ENCODE measurements at regions not wholly inside any gene's neighbourhood (a gene's known extent, or its start where the extent isn't known, plus 50 kb on each side); places are given as distances from the start of the nearest gene placed in this dataset.
"Not testable (repeated sequence)": the region's sequence is repeated elsewhere in the genome, so short reads cannot be mapped to it uniquely, and the experiment has no call there.

DNA sequence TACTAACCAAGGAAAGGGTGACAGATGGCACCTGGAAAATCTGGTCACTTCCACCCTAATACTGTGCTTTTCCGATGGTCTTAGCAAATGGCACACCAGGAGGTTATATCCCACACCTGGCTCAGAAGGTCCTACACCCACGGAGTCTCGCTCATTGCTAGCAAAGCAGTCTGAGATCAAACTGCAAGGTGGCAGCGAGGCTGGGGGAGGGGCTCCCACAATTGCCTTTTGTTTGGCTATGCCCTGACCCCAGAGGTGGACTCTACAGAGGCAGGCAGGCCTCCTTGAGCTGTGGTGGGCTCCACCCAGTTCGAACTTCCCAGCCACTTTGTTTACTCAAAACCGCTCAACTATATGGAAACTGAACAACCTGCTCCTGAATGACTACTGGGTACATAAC, 50.3 kb upstream of the UGT2B15 start:
- not testable (repeated sequence) for DNase-seq (ENCODE audit: low spot score)

DNA sequence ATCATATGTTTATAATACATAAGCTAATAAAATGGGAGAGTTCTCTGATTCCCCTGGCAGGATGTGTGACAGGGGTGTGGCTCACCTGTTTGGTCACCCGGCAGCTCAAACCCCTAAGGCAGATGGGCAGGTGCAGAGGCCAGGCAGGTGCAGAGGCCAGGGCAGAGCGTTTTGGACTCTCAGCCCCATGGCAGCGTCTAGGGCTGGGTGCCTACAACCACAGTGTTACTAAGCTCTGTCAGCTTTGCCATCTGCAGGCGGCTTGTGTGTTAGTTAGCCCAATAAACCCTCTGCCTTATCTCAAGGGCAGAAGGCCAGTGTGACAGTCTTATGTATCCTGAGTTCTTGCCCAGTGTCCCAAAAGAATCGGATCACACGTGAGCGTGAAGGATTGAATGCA, 54.0 kb upstream of the UGT2B15 start:
- no peak for DNase-seq (ENCODE audit: low spot score)

DNA sequence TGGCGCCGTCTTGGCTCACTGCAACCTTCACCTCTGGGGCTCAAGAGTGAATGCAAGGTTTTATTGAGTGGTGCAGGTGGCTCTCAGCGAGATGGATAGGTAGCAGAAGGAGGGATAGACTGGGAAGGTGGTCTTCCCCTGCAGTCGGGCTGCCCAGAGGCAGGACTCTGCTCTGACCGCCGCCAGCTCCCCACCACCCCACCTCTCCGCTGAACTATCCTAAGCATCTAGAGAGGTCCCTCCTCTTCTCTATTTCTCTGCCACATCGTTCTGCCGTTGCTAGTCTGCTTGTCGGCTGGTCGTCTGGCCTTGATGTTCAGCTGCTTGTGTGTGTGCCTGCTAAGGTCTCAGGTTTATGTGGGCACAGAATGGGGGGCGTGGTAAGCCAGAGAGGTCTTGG, 54.5 kb upstream of the UGT2B15 start:
- no peak for DNase-seq (ENCODE audit: low spot score)

DNA sequence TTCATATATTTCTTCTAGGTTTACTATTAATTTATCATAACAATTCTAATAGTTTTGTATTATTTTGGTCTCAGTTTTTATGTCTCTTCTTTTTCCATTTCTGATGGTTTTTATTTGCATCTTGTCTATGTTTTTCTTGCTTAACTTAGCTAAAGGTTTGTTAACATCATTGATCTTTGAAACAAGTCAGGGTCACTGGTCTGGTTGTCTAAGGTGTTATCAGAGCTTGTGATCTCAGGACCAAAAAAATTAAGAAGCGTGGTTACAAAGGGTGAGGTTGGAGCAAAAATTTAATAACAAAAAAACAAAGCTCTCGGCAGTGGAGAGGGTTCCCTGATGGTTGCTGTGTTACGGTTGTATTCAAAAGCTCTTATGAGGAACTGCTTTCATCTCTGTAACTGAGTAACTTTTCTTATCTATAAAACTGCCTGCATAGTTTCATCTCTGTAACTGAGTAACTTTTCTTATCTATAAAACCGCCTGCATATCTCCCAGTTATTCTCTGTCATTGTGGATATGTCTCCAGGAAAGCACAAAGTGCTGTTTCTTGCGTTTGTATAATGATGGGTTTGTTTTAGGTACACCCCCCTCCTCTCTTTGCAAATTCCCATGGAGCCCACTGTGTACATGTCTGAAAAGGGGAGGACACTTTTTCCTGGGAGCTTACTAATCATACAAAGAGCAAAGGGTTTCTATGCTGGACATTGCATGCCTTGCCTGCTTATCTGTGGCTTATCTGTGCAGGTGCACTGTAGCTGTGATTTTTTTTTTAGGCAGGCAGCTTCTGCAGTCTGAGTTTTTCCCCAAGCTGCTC, 62.4 kb upstream of the UGT2B15 start:
- no peak for DNase-seq (ENCODE audit: low spot score)

DNA sequence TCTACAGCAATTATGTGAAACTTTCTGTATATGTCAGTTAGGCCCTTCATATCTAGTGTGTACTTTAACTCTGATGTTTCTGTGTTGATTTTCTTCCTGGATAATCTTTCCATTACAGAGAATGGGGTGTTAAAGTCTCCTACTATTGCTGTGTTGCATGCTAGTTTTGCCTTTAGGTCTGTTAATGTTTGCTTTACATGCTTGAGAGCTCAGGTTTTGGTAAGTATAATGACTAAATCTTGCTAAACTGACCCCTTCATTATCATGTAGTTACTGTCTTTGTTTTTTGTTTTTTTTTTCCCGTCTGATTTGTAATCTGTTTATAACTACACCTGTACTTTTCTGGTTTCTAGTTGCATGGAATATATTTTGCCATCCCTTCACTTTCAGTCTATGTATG, 63.6 kb upstream of the UGT2B15 start:
- DNase-seq (ENCODE audit: low spot score), result no peak

DNA sequence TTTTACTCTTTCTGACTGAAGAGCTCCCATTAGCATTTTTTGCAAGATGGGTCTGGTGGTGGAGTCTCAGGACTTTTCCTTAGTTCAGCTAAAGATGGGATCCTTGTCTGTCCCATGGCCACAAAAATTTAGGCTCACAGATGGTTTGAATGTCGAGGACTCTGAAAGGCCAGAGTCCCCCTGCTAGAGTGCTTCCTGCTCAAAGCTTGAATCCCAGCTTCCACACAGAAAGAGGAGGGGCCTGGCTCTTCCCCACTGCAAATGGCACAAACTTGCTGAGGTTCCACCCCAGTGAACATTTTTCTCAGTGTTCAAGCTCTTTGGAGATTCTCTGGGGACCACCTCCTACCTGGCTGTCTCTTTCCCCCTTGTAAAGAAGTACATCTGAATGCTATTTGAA, 64.7 kb upstream of the UGT2B15 start:
- no peak for DNase-seq (ENCODE audit: low spot score)

DNA sequence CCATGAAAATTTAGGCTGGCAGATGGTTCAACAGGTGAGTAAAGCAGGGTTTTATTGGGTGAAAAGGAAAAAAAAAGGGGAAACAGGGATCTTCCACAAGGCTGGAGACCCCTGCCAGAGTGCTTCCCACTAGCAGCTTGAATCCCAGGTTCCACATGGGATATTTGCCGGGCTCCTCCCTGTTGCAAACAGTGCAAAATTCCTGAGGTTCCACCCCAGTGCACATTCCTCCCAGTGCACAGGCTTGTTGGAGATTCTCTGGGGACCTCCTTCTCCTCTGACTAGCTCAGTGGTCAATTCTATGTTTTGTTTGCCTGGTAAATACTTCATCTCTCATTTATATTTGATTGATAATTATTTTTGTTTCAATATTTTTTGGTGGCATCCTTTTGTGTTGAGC, 66.4 kb upstream of the UGT2B15 start:
- no peak for DNase-seq (ENCODE audit: low spot score)

DNA sequence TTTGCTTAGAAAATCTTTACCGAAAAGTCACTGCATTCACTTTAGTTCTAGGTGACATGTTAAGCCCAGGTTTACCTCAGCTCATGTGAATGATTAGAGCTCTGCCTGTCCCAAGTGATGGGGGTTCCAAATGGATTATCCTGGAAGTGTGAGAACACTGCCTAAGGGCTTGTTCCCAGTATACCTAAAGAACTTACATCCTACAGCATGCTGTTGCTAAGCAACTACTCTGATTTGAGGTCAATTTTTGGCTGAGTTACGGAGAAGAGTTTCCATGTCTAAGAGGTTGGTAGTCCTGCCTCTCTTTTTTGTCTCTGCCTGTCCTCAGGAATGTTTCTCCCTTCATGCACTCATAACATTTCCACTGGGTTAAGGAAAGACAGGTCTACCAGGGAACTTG, 67.6 kb upstream of the UGT2B15 start:
- no peak for DNase-seq (ENCODE audit: low spot score)

DNA sequence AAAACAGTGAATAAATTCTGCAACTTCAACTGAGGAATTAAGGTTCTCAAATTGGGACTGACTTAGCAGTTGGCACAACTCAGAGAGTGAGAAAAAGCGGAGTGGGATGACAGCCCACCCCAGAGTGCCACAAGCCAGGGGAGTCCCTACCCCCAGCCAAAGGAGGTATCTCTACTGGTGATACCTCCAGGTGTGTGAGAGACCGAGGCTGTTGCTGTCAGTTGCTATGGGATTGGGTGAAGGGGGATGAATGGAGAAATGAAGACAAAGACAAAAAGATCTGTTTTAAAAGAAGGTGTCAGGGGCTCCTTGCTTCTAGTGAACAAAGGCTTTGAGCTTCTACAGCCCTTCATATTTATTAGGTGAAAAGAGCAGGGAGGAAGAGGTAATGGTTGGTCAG, 71.4 kb upstream of the UGT2B10 start:
- DNase-seq (ENCODE audit: low spot score), result no peak

DNA sequence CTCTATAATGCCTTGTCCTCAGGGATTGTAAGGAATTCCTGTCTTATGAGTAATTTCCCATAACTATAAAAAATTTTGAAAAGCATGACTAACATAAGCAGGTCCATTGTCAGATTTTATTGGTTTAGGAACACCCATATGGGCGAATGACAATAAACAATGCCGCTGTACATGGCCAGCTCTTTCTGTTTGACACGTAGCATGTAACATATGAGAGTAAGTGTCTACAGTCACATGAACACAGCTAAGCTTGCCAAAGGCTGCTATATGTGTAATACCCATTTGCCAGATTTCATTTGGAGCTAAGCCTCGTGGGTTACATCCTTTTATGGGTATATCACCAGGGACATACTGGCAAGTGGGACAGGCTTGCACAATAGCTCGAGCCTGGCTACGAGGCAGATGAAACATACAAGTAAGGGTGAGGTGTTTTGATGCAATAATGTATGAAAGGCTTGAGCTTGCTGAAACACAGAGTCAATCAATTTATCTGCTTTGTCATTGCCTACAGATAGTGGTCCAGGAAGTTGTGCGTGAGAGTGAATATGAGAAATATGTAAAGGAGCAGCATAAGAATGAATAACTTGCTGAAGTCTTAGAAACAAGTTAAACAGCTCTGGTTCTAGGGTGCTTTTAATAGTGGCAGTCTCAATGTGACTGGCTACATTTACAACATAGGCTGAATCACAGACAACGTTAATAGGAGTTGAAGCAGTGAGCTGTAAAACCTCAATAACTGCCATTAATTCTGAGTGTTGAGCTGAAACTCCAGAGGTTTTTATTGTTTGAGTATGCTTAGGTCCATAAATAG, 67.4 kb upstream of the UGT2B10 start:
- peak; percentile 21 for DNase-seq (ENCODE audit: low spot score)

DNA sequence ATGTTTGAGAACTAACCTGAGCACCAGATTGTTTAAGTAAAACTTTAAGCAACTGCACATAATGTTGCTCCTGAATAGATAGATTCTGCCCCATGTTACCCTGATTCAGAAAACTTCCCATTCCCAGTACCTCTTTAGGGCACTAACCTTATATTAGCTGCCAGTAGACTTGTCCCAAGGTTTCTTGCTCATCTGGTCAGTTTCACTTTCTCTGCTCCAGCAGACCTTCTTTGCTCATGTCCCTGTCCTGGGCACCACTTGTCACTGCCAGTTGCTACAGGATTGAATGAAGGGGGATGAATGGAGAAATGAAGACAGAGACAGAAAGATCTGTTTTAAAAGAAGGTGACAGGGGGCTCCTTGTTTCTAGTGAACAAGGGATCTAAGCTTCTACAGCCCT, 65.2 kb upstream of the UGT2B10 start:
- no peak for DNase-seq (ENCODE audit: low spot score)

DNA sequence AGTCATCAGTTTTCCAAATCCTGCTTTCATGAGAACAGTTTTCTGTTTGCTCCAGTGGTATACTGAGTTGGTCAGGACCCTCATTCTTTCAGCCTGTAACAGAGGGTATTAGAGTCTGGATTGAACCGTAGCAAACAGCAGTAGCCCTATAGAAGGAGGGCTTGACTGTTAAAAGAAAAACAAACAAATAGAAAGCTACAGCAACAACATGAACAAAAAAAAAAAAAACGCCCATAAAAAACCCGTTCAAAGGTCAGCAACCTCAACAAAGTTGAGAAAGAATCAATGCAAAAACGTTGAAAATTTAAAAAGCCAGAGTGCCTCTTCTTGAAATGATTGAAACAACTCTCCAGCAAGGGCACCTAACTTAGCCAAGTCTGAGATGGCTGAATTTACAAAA, 64.7 kb upstream of the UGT2B10 start:
- DNase-seq (ENCODE audit: low spot score), result no peak

DNA sequence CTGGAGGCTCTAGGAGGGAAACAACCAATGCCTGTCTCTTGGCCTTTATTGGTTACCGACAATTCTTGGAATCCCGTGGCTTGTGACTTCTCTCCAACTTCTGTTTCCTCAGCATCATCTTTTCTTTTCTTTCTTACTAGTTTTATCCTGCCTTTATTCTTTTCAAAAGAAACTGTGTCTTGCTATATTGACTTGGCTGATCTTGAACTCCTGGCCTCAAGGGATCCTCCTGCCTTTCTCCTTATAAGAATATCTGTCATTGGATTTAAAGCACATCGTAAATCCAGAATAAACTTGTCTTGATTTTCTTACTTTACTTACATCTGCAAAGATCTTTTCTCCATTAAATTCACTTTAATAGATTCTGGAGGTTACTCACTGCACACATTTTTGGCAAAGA, 49.9 kb upstream of the UGT2B10 start:
- no peak for DNase-seq (ENCODE audit: low spot score)

Measured in RKO (cell line).